K562 (cell line): ENCODE measurements at regions not wholly inside any gene's neighbourhood (a gene's known extent, or its start where the extent isn't known, plus 50 kb on each side); places are given as distances from the start of the nearest gene placed in this dataset.
A peak's percentile ranks its signal among the peaks of the same experiment; 100 is the strongest.

Source experiments
- ARID1B ChIP-seq: fragments of 450-650 bp; IDR thresholded peaks from 2 replicates; pipeline ENCODE4 v1.6.1; 2016; ENCODE audit warnings: antibody characterized with exemption, mild to moderate bottlenecking, inconsistent platforms
- BRD9 ChIP-seq: fragments of 450-650 bp; IDR thresholded peaks from 2 replicates; pipeline ENCODE4 v1.6.1; 2018; ENCODE audit warnings: low read depth; ENCODE audit not compliant: partially characterized antibody
- EHMT2 ChIP-seq: fragments of 450-650 bp; IDR thresholded peaks from 2 replicates; pipeline ENCODE4 v1.6.1; 2018; ENCODE audit warnings: antibody characterized with exemption
- HDAC1 ChIP-seq, 2 experiments: fragments of 450-650 bp; IDR thresholded peaks; 2 replicates each; pipeline ENCODE4 v1.6.1; 2016 to 2017; ENCODE audit warnings: inconsistent platforms in 1 of 2, mild to moderate bottlenecking in 1 of 2, moderate library complexity in 1 of 2
- LARP7 ChIP-seq: fragments of 450-650 bp; IDR thresholded peaks from 2 replicates; pipeline ENCODE4 v1.6.1; 2016
- MAFK ChIP-seq: IDR thresholded peaks from 2 replicates; pipeline ENCODE4 v1.6.1; 2011; ENCODE audit warnings: low read length, improper control_type of control experiment
- MCM3 ChIP-seq: fragments of 450-650 bp; IDR thresholded peaks from 2 replicates; pipeline ENCODE4 v1.6.1; 2016
- MTA1 ChIP-seq: fragments of 450-650 bp; IDR thresholded peaks from 2 replicates; pipeline ENCODE4 v1.6.1; 2017; ENCODE audit warnings: borderline replicate concordance
- NONO ChIP-seq, 2 experiments: fragments of 200-400 bp in 1 of 2; fragments of 450-650 bp in 1 of 2; formaldehyde crosslinking in 1 of 2; IDR thresholded peaks; 2 replicates each; pipeline ENCODE4 v1.6.1; 2017; ENCODE audit warnings: low read depth in 2 of 2, mild to moderate bottlenecking in 2 of 2, moderate library complexity in 2 of 2, low read length in 1 of 2
- SMARCA5 ChIP-seq: fragments of 450-650 bp; IDR thresholded peaks from 2 replicates; pipeline ENCODE4 v1.6.1; 2016
- ZNF224 ChIP-seq: sonication (generic); formaldehyde crosslinking; IDR thresholded peaks from 2 replicates; pipeline ENCODE4 v1.8.0; 2022; ENCODE audit warnings: mild to moderate bottlenecking, missing genetic modification reagents
- TF ChIP-seq, protein P1 (sequence below): IDR thresholded peaks from 2 replicates; pipeline ENCODE4 v1.6.1; 2016; ENCODE audit warnings: missing genetic modification characterization, missing compliant biosample characterization
- TF ChIP-seq, protein P2 (sequence below): fragments of 450-650 bp; formaldehyde crosslinking; IDR thresholded peaks from 2 replicates; pipeline ENCODE4 v1.4.0; 2022; ENCODE audit warnings: missing genetic modification characterization
- TF ChIP-seq, protein P3 (sequence below): fragments of 450-650 bp; IDR thresholded peaks from 2 replicates; pipeline ENCODE4 v1.6.1; 2016
- TF ChIP-seq, protein P4 (sequence below): sonication (generic); formaldehyde crosslinking; IDR thresholded peaks from 2 replicates; pipeline ENCODE4 v1.8.0; 2023; ENCODE audit warnings: missing genetic modification reagents, mild to moderate bottlenecking, borderline replicate concordance

DNA sequence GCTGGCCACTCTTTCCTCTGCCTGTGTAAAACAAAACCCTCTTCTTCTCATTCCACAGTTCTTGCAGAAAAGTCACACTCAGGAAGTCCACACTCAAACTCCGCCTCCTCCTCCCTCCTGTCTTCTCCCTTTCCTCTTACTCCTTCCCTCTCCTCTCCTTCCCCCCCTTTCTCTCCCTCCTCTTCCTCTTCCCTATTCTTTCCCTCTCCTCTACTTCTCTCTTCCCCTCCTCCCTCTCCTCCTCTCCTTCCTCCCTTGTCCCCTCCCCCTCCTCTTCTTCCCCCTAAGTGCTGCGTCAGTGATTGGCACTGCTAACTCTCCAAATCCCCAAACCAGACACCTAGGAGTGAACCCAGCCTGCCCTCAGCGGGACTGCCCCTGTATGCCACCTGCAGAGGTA is 67.0 kb downstream of the ZNF467 start (continued):
- TF ChIP-seq, protein P1, sequence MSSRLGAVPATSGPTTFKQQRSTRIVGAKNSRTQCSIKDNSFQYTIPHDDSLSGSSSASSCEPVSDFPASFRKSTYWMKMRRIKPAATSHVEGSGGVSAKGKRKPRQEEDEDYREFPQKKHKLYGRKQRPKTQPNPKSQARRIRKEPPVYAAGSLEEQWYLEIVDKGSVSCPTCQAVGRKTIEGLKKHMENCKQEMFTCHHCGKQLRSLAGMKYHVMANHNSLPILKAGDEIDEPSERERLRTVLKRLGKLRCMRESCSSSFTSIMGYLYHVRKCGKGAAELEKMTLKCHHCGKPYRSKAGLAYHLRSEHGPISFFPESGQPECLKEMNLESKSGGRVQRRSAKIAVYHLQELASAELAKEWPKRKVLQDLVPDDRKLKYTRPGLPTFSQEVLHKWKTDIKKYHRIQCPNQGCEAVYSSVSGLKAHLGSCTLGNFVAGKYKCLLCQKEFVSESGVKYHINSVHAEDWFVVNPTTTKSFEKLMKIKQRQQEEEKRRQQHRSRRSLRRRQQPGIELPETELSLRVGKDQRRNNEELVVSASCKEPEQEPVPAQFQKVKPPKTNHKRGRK (tag), result peak; percentile 82
- no peak for TF ChIP-seq MAFK
- TF ChIP-seq MCM3, result 0 out of 2 replicates have a peak, but pooled peaks have one; percentile 43
- TF ChIP-seq, protein P2, sequence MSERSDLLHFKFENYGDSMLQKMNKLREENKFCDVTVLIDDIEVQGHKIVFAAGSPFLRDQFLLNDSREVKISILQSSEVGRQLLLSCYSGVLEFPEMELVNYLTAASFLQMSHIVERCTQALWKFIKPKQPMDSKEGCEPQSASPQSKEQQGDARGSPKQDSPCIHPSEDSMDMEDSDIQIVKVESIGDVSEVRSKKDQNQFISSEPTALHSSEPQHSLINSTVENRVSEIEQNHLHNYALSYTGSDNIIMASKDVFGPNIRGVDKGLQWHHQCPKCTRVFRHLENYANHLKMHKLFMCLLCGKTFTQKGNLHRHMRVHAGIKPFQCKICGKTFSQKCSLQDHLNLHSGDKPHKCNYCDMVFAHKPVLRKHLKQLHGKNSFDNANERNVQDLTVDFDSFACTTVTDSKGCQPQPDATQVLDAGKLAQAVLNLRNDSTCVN (CRISPR knock-in tag), result 0 out of 2 replicates have a peak, but pooled peaks have one; percentile 50
- TF ChIP-seq ARID1B, result 0 out of 2 replicates have a peak, but pooled peaks have one; percentile 30
- TF ChIP-seq MTA1, result 0 out of 2 replicates have a peak, but pooled peaks have one; percentile 41
- peak; percentile 39; the same call in 1 of the 2 replicates for TF ChIP-seq SMARCA5
- TF ChIP-seq EHMT2, result peak; percentile 48; the same call in 1 of the 2 replicates
- TF ChIP-seq NONO (IDR thresholded peaks at IDR 0.05; ENCODE audit: low read depth in 2 of 2, low read length in 1 of 2), result no peak
- TF ChIP-seq BRD9, result peak; percentile 31
- TF ChIP-seq ZNF224 (CRISPR knock-in tag), result no peak
- TF ChIP-seq, protein P3, sequence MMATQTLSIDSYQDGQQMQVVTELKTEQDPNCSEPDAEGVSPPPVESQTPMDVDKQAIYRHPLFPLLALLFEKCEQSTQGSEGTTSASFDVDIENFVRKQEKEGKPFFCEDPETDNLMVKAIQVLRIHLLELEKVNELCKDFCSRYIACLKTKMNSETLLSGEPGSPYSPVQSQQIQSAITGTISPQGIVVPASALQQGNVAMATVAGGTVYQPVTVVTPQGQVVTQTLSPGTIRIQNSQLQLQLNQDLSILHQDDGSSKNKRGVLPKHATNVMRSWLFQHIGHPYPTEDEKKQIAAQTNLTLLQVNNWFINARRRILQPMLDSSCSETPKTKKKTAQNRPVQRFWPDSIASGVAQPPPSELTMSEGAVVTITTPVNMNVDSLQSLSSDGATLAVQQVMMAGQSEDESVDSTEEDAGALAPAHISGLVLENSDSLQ, result peak; percentile 70
- peak in 1 of 2 experiments; percentile 39; a peak in 1 of 4 replicates for TF ChIP-seq HDAC1 (IDR thresholded peaks at IDR 0.05)
- TF ChIP-seq, protein P4, sequence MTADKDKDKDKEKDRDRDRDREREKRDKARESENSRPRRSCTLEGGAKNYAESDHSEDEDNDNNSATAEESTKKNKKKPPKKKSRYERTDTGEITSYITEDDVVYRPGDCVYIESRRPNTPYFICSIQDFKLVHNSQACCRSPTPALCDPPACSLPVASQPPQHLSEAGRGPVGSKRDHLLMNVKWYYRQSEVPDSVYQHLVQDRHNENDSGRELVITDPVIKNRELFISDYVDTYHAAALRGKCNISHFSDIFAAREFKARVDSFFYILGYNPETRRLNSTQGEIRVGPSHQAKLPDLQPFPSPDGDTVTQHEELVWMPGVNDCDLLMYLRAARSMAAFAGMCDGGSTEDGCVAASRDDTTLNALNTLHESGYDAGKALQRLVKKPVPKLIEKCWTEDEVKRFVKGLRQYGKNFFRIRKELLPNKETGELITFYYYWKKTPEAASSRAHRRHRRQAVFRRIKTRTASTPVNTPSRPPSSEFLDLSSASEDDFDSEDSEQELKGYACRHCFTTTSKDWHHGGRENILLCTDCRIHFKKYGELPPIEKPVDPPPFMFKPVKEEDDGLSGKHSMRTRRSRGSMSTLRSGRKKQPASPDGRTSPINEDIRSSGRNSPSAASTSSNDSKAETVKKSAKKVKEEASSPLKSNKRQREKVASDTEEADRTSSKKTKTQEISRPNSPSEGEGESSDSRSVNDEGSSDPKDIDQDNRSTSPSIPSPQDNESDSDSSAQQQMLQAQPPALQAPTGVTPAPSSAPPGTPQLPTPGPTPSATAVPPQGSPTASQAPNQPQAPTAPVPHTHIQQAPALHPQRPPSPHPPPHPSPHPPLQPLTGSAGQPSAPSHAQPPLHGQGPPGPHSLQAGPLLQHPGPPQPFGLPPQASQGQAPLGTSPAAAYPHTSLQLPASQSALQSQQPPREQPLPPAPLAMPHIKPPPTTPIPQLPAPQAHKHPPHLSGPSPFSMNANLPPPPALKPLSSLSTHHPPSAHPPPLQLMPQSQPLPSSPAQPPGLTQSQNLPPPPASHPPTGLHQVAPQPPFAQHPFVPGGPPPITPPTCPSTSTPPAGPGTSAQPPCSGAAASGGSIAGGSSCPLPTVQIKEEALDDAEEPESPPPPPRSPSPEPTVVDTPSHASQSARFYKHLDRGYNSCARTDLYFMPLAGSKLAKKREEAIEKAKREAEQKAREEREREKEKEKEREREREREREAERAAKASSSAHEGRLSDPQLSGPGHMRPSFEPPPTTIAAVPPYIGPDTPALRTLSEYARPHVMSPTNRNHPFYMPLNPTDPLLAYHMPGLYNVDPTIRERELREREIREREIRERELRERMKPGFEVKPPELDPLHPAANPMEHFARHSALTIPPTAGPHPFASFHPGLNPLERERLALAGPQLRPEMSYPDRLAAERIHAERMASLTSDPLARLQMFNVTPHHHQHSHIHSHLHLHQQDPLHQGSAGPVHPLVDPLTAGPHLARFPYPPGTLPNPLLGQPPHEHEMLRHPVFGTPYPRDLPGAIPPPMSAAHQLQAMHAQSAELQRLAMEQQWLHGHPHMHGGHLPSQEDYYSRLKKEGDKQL (CRISPR knock-in tag), result no peak
- 0 out of 2 replicates have a peak, but pooled peaks have one; percentile 45 for TF ChIP-seq LARP7
- TF ChIP-seq, all 486 proteins: peak for 19
